ENCODE measurements at regions not wholly inside any gene's neighbourhood (a gene's known extent, or its start where the extent isn't known, plus 50 kb on each side); places are given as distances from the start of the nearest gene placed in this dataset.

DNA sequence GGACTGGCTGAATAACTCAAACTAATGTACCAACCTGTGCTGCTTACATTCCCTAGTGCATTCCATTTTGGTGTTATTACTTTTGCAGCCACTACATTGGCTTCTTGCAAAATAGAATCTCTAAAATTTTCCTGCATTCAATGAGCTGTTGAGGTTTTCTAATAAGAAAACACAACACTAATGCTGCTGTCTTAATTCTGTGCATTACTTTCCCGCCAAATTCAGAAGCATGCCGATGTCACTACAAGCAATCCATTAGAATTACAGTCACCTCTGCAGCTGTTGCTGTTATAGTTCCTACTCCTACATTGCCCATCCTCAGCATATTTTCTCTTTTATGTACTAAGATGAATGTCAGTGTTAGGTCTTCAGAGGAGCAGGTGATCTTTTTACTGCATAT is 359.5 kb downstream of the HACE1 start:
- H3K9ac ChIP-seq = no peak overlapping the region
- H3K27ac ChIP-seq = no peak overlapping the region
- H3K79me2 ChIP-seq (ENCODE audit: insufficient read depth, low read depth) = no peaks in the 10 kb centered on the region
- H3K4me3 ChIP-seq (IDR thresholded peaks at IDR 0.05; ENCODE audit: insufficient read depth, low read depth, low read length) = no peak overlapping the region
- no peaks in the 10 kb centered on the region for H3K27me3 ChIP-seq (ENCODE audit: insufficient read depth, low read depth)
- H2AFZ ChIP-seq (ENCODE audit: low read depth) = no peak overlapping the region
- no peak overlapping the region for H3K4me2 ChIP-seq
- H3K36me3 ChIP-seq (ENCODE audit: insufficient read depth) = no peaks in the 10 kb centered on the region
- no peaks in the 10 kb centered on the region for H4K20me1 ChIP-seq (ENCODE audit: insufficient read depth)
- H3K4me1 ChIP-seq (ENCODE audit: low read depth, poor library complexity, severe bottlenecking) = no peaks in the 10 kb centered on the region
- TF ChIP-seq, protein P1, sequence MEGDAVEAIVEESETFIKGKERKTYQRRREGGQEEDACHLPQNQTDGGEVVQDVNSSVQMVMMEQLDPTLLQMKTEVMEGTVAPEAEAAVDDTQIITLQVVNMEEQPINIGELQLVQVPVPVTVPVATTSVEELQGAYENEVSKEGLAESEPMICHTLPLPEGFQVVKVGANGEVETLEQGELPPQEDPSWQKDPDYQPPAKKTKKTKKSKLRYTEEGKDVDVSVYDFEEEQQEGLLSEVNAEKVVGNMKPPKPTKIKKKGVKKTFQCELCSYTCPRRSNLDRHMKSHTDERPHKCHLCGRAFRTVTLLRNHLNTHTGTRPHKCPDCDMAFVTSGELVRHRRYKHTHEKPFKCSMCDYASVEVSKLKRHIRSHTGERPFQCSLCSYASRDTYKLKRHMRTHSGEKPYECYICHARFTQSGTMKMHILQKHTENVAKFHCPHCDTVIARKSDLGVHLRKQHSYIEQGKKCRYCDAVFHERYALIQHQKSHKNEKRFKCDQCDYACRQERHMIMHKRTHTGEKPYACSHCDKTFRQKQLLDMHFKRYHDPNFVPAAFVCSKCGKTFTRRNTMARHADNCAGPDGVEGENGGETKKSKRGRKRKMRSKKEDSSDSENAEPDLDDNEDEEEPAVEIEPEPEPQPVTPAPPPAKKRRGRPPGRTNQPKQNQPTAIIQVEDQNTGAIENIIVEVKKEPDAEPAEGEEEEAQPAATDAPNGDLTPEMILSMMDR (conservative IDR thresholded peaks at IDR 0.05; ENCODE audit: low read depth, low read length) = no peak

DNA sequence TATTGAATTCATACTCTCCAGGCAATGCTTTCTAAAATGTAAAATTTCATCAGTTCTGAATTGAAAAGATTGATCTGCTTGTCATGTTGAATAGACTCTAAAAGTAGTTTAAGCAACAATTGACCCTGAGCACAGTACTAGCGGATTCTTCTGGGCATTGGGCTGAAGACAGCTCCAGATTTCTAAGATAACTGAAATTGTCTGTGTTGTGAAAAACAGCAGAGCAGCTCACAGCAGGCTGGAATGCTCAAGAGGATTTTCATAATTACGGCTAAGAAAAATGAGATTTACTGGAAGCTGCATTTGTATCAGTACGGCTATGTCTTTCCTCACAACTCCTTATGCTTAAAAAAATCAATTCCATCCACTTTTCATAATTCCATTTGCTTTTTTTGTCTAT is 373.7 kb downstream of the HACE1 start:
- H3K4me1 ChIP-seq (ENCODE audit: low read depth, poor library complexity, severe bottlenecking) = no peaks in the 10 kb centered on the region
- H3K4me3 ChIP-seq (IDR thresholded peaks at IDR 0.05; ENCODE audit: insufficient read depth, low read depth, low read length) = no peak overlapping the region
- no peaks in the 10 kb centered on the region for H4K20me1 ChIP-seq (ENCODE audit: insufficient read depth)
- H3K27me3 ChIP-seq (ENCODE audit: insufficient read depth, low read depth) = no peaks in the 10 kb centered on the region
- H3K36me3 ChIP-seq (ENCODE audit: insufficient read depth) = no peaks in the 10 kb centered on the region
- no peak overlapping the region for H3K27ac ChIP-seq
- H3K9ac ChIP-seq = no peak overlapping the region
- no peak overlapping the region for H3K4me2 ChIP-seq
- TF ChIP-seq, protein P1 (conservative IDR thresholded peaks at IDR 0.05; ENCODE audit: low read depth, low read length) = no peak
- H2AFZ ChIP-seq (ENCODE audit: low read depth) = no peak overlapping the region
- H3K79me2 ChIP-seq (ENCODE audit: insufficient read depth, low read depth) = no peaks in the 10 kb centered on the region

- no peaks in the 10 kb centered on the region for H3K4me1 ChIP-seq (ENCODE audit: low read depth, poor library complexity, severe bottlenecking)
- H3K4me2 ChIP-seq = no peak overlapping the region
- TF ChIP-seq, protein P1 (conservative IDR thresholded peaks at IDR 0.05; ENCODE audit: low read depth, low read length) = no peak
- no peak overlapping the region for H2AFZ ChIP-seq (ENCODE audit: low read depth)
- no peak overlapping the region for H3K4me3 ChIP-seq (IDR thresholded peaks at IDR 0.05; ENCODE audit: insufficient read depth, low read depth, low read length)
- no peaks in the 10 kb centered on the region for H3K27me3 ChIP-seq (ENCODE audit: insufficient read depth, low read depth)
- no peaks in the 10 kb centered on the region for H4K20me1 ChIP-seq (ENCODE audit: insufficient read depth)
- no peak overlapping the region for H3K9ac ChIP-seq
- no peak overlapping the region for H3K27ac ChIP-seq
- H3K79me2 ChIP-seq (ENCODE audit: insufficient read depth, low read depth) = no peaks in the 10 kb centered on the region
- H3K36me3 ChIP-seq (ENCODE audit: insufficient read depth) = no peaks in the 10 kb centered on the region
These were observed 375.1 kb downstream of the HACE1 start for GRCh38 chr6:104484626-104485025.

- H3K4me3 ChIP-seq (IDR thresholded peaks at IDR 0.05; ENCODE audit: insufficient read depth, low read depth, low read length) = no peak overlapping the region
- no peak overlapping the region for H3K4me2 ChIP-seq
- H3K27me3 ChIP-seq (ENCODE audit: insufficient read depth, low read depth) = no peaks in the 10 kb centered on the region
- TF ChIP-seq, protein P1 (conservative IDR thresholded peaks at IDR 0.05; ENCODE audit: low read depth, low read length) = no peak
- no peaks in the 10 kb centered on the region for H3K79me2 ChIP-seq (ENCODE audit: insufficient read depth, low read depth)
- H3K27ac ChIP-seq = no peak overlapping the region
- no peak overlapping the region for H2AFZ ChIP-seq (ENCODE audit: low read depth)
- no peaks in the 10 kb centered on the region for H3K4me1 ChIP-seq (ENCODE audit: low read depth, poor library complexity, severe bottlenecking)
- H3K36me3 ChIP-seq (ENCODE audit: insufficient read depth) = no peaks in the 10 kb centered on the region
- H3K9ac ChIP-seq = no peak overlapping the region
- H4K20me1 ChIP-seq (ENCODE audit: insufficient read depth) = no peaks in the 10 kb centered on the region
These were observed 375.5 kb downstream of the HACE1 start for GRCh38 chr6:104484191-104484590.
